ENCODE measurements at regions not wholly inside any gene's neighbourhood (a gene's known extent, or its start where the extent isn't known, plus 50 kb on each side); places are given as distances from the start of the nearest gene placed in this dataset.
"Not testable (repeated sequence)": the region's sequence is repeated elsewhere in the genome, so short reads cannot be mapped to it uniquely, and the experiment has no call there.

DNA sequence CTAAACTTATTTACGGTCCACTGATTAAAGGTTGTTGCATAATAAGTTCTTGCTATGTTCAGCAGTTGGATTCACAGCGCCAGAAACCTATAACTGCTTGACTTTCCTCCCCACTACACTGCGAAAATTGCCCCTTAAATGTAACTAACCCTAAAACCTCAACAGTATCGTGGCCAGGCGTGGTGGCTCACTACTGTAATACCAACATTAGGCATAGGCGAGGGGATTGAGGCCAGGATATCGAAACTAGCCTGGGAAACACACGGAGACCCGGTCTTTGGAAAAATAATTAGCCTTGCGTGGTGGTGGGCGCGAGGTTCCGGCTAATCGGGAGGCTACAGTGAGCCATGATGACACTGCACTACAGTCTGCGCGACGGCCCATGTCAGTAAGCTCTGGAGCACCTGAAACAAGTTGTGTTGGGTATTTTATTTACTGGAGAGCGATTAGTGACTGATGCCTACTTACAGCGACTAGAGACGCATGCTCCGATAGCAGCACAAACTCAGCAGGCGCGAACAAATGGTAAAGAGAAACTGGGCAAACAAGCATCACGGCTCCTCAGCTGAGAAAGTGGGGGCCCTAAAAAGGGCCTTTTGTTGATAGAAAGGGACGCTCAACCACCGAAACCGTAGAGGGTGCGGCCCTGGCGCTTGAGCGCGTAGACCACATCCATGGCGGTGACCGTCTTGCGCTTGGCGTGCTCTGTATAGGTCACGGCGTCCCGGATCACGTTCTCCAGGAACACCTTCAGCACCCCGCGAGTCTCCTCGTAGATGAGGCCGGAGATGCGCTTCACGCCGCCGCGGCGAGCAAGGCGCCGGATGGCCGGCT, 81.4 kb downstream of the OR2B2 start:
- TF ChIP-seq EP300, POLR2A (IDR thresholded peaks at IDR 0.05): not testable (repeated sequence)

All from gastroesophageal sphincter (tissue), 2 donors.